T-cell (primary cell): ENCODE measurements at regions not wholly inside any gene's neighbourhood (a gene's known extent, or its start where the extent isn't known, plus 50 kb on each side); places are given as distances from the start of the nearest gene placed in this dataset.

Experiments used
- ATAC-seq, 4 experiments: fragments of 200-7000 bp in 3 of 4; fragments of 150-1000 bp in 1 of 4; cut with Tn5 transposase; replicated peaks in 1 of 4; 1 replicate in 3 of 4; 2 replicates in 1 of 4; pipeline ENCODE4 v1.10.0; 2021; ENCODE audit warnings: moderate library complexity in 3 of 4, mild to moderate bottlenecking in 2 of 4, moderate number of reproducible peaks in 1 of 4
- CTCF ChIA-PET, 2 donors: fragments of 300-600 bp; sonication (Branson Sonifier 250); formaldehyde crosslinking; loops; one replicate each; lab custom pipeline; 2022; ENCODE audit warnings: antibody characterized with exemption in 2 of 2; lab: Charles Lee
- POLR2A ChIA-PET, 2 donors: fragments of 300-600 bp; sonication (Branson Sonifier 250); formaldehyde crosslinking; loops; one replicate each; lab custom pipeline; 2022; ENCODE audit warnings: antibody characterized with exemption in 2 of 2; lab: Charles Lee
- DNase-seq, 35 experiments: peaks; one replicate each; pipeline versions ENCODE4 v3.0.0 to v3.0.0-alpha.2; 2013 to 2023
- H3K27ac ChIP-seq: one replicate; pipeline ENCODE4 v1.5.1; 2013; ENCODE audit warnings: low read length
- H3K27me3 ChIP-seq, 2 experiments: replicated peaks in 1 of 2; 1 replicate in 1 of 2; 2 replicates in 1 of 2; pipeline versions ENCODE4 v1.6.1 to v1.7.0; 2013; ENCODE audit warnings: low read length in 1 of 2, mixed read lengths in 1 of 2; ENCODE audit not compliant: control insufficient read depth in 2 of 2, insufficient read depth in 2 of 2; ENCODE audit errors: extremely low read depth in 1 of 2
- H3K36me3 ChIP-seq, 2 donors: 1 replicate in 1 of 2; 2 replicates in 1 of 2; pipeline versions ENCODE4 v1.6.1 to v1.7.0; 2013; ENCODE audit warnings: low read length in 1 of 2; ENCODE audit not compliant: control insufficient read depth in 2 of 2, insufficient read depth in 1 of 2; ENCODE audit errors: extremely low read depth in 1 of 2
- H3K4me1 ChIP-seq, 2 experiments: 1 replicate in 1 of 2; 2 replicates in 1 of 2; pipeline versions ENCODE4 v1.6.1 to v1.7.0; 2013; ENCODE audit warnings: low read length in 2 of 2, mixed read lengths in 1 of 2; ENCODE audit not compliant: insufficient read depth in 2 of 2, control insufficient read depth in 1 of 2; ENCODE audit errors: extremely low read depth in 1 of 2
- H3K4me3 ChIP-seq, 2 donors: 1 replicate in 1 of 2; 2 replicates in 1 of 2; pipeline versions ENCODE4 v1.5.1 to v1.7.0; 2013; ENCODE audit warnings: mild to moderate bottlenecking in 2 of 2, low read length in 1 of 2, moderate library complexity in 1 of 2; ENCODE audit not compliant: control insufficient read depth in 1 of 2; ENCODE audit errors: extremely low read depth in 1 of 2
- H3K9me3 ChIP-seq: 2 replicates; pipeline ENCODE4 v1.7.0; 2013
- H3K27ac Mint-ChIP-seq, 2 donors: one replicate each; pipeline ENCODE4 v1.8.0; 2020 to 2021; ENCODE audit warnings: mild to moderate bottlenecking in 2 of 2, mixed read lengths in 2 of 2
- H3K27me3 Mint-ChIP-seq, 2 donors: one replicate each; pipeline ENCODE4 v1.8.0; 2021 to 2022; ENCODE audit warnings: mixed read lengths in 2 of 2
- H3K36me3 Mint-ChIP-seq: one replicate; pipeline ENCODE4 v1.8.0; 2021; ENCODE audit warnings: mixed read lengths
- H3K4me1 Mint-ChIP-seq, 3 donors: one replicate each; pipeline ENCODE4 v1.8.0; 2020 to 2022; ENCODE audit warnings: mixed read lengths in 3 of 3, mild to moderate bottlenecking in 1 of 3
- H3K4me3 Mint-ChIP-seq, 3 donors: one replicate each; pipeline ENCODE4 v1.8.0; 2020 to 2022; ENCODE audit warnings: mild to moderate bottlenecking in 3 of 3, mixed read lengths in 3 of 3, moderate library complexity in 3 of 3
- H3K9me3 Mint-ChIP-seq, 3 donors: one replicate each; pipeline ENCODE4 v1.8.0; 2020 to 2022; ENCODE audit warnings: mixed read lengths in 3 of 3
- WGBS: methylation state at CpG from one replicate; pipeline ENCODE4 v1.1.5; 2013; ENCODE audit warnings: missing lambda C conversion rate; ENCODE audit not compliant: insufficient coverage; 5-methylcytosine and 5-hydroxymethylcytosine counted together

GRCh38 chr10:31128536-31128935 lies 96.9 kb upstream of the ZNF438 start:
- Mint-ChIP-seq H3K27me3 (no peaks in the 10 kb centered on the region), H3K36me3 (no peaks in the 10 kb centered on the region), H3K9me3 (no peaks in the 10 kb centered on the region), H3K4me3 (no peak overlapping the region), H3K27ac (no peak overlapping the region), H3K4me1 (peaks cover 6 to 10% (median 8%) of the 10 kb centered on the region in 3 donors)
- Histone ChIP-seq H3K9me3 (no peaks in the 10 kb centered on the region), H3K4me3 (no peak overlapping the region), H3K27ac (no peak overlapping the region), H3K4me1 (peaks cover 4 to 5% of the 10 kb centered on the region in 2 experiments), H3K36me3 (no peaks in the 10 kb centered on the region), H3K27me3 (no peaks in the 10 kb centered on the region)
- ChIA-PET POLR2A (no interaction called here), CTCF (no interaction called here)
- DNase-seq (no peak), ATAC-seq (no peak)
- 83% methylated on average over 1 of the region's 2 CpGs for WGBS

GRCh38 chr10:31129271-31129670 lies 97.6 kb upstream of the ZNF438 start:
- Mint-ChIP-seq H3K27me3 (no peaks in the 10 kb centered on the region), H3K4me3 (no peak overlapping the region), H3K4me1 (peaks cover 7 to 11% (median 10%) of the 10 kb centered on the region in 3 donors), H3K9me3 (no peaks in the 10 kb centered on the region), H3K27ac (no peak overlapping the region), H3K36me3 (no peaks in the 10 kb centered on the region)
- ATAC-seq = no peak
- no peak overlapping the region for H3K27ac ChIP-seq
- H3K4me1 ChIP-seq = peaks cover 5 to 11% of the 10 kb centered on the region in 2 experiments
- POLR2A ChIA-PET = interaction anchor here in 1 of 2 donors (0.5 kb wide), 1 partner anchor 1148 kb away, joined by 4 read pairs; no protein-coding TSS in a partner anchor
- no peaks in the 10 kb centered on the region for H3K9me3 ChIP-seq
- no peaks in the 10 kb centered on the region for H3K27me3 ChIP-seq
- no peak overlapping the region for H3K4me3 ChIP-seq
- H3K36me3 ChIP-seq = no peaks in the 10 kb centered on the region
- DNase-seq = no peak
- CTCF ChIA-PET = interaction anchor here in 1 of 2 donors (0.6 kb wide), 1 partner anchor 44 kb away, joined by 5 read pairs; no protein-coding TSS in a partner anchor
- WGBS = no CpG with 5 or more reads among the region's 2 CpGs

- DNase-seq (no peak), ATAC-seq (no peak)
- H3K36me3 ChIP-seq = no peaks in the 10 kb centered on the region
- Mint-ChIP-seq H3K9me3 (no peaks in the 10 kb centered on the region), H3K36me3 (no peaks in the 10 kb centered on the region), H3K27ac (no peak overlapping the region), H3K27me3 (no peaks in the 10 kb centered on the region), H3K4me1 (peaks cover 14 to 18% (median 17%) of the 10 kb centered on the region in 3 donors), H3K4me3 (no peak overlapping the region)
- no peak overlapping the region for H3K4me3 ChIP-seq
- no peaks in the 10 kb centered on the region for H3K27me3 ChIP-seq
- ChIA-PET POLR2A (interaction anchor here in 1 of 2 donors (0.5 kb wide), 1 partner anchor 1149 kb away, joined by 4 read pairs; no protein-coding TSS in a partner anchor), CTCF (interaction anchor here in 1 of 2 donors (0.6 kb wide), 1 partner anchor 45 kb away, joined by 5 read pairs; no protein-coding TSS in a partner anchor)
- peaks cover 12 to 16% of the 10 kb centered on the region in 2 experiments for H3K4me1 ChIP-seq
- no peak overlapping the region for H3K27ac ChIP-seq
- H3K9me3 ChIP-seq = no peaks in the 10 kb centered on the region
- WGBS = 100% methylated on average over 1 of the region's 6 CpGs
Observed at GRCh38 chr10:31129880-31130405, 98.3 kb upstream of the ZNF438 start.

GRCh38 chr10:31130406-31130805 lies 98.7 kb upstream of the ZNF438 start:
- Mint-ChIP-seq H3K36me3 (no peaks in the 10 kb centered on the region), H3K9me3 (no peaks in the 10 kb centered on the region), H3K4me3 (no peak overlapping the region), H3K27me3 (no peaks in the 10 kb centered on the region), H3K27ac (peak overlapping the region in 1 of 2 donors; percentile 18), H3K4me1 (peaks cover 18 to 22% (median 21%) of the 10 kb centered on the region in 3 donors)
- WGBS = no CpG with 5 or more reads among the region's 1 CpG
- Histone ChIP-seq H3K36me3 (no peaks in the 10 kb centered on the region), H3K27ac (no peak overlapping the region), H3K9me3 (no peaks in the 10 kb centered on the region), H3K4me1 (peaks cover 15 to 19% of the 10 kb centered on the region in 2 experiments), H3K27me3 (no peaks in the 10 kb centered on the region), H3K4me3 (no peak overlapping the region)
- DNase-seq (no peak), ATAC-seq (no peak)
- POLR2A ChIA-PET = interaction anchor here (0.7 kb wide), 2 partner anchors 123 to 266 kb away, joined by 3 to 7 read pairs; no protein-coding TSS in a partner anchor
- CTCF ChIA-PET = no interaction called here

- Histone ChIP-seq H3K36me3 (no peaks in the 10 kb centered on the region), H3K4me1 (peaks cover 20 to 21% of the 10 kb centered on the region in 2 experiments), H3K9me3 (no peaks in the 10 kb centered on the region), H3K27me3 (no peaks in the 10 kb centered on the region), H3K27ac (no peak overlapping the region), H3K4me3 (no peak overlapping the region)
- ChIA-PET POLR2A (interaction anchor here (0.7 kb wide), 2 partner anchors 124 to 265 kb away, joined by 3 to 7 read pairs; no protein-coding TSS in a partner anchor), CTCF (interaction anchor here (0.7 to 1.8 kb wide), 2 partner anchors 9 to 647 kb away, joined by 3 to 8 read pairs; no protein-coding TSS in a partner anchor)
- Mint-ChIP-seq H3K4me3 (no peak overlapping the region), H3K36me3 (no peaks in the 10 kb centered on the region), H3K4me1 (peaks cover 27 to 31% (median 29%) of the 10 kb centered on the region in 3 donors), H3K27ac (no peak overlapping the region), H3K9me3 (no peaks in the 10 kb centered on the region), H3K27me3 (no peaks in the 10 kb centered on the region)
- no peak for DNase-seq
- no CpG with 5 or more reads among the region's 2 CpGs for WGBS
- ATAC-seq = no peak
Observed at GRCh38 chr10:31131251-31131650, 99.6 kb upstream of the ZNF438 start.

- no peaks in the 10 kb centered on the region for H3K9me3 ChIP-seq
- POLR2A ChIA-PET = interaction anchor here in 1 of 2 donors (0.8 kb wide), 1 partner anchor 683 kb away, joined by 3 read pairs; no protein-coding TSS in a partner anchor
- H3K27me3 ChIP-seq = no peaks in the 10 kb centered on the region
- DNase-seq = no peak
- H3K36me3 ChIP-seq = no peaks in the 10 kb centered on the region
- Mint-ChIP-seq H3K4me1 (peaks cover 41 to 46% (median 44%) of the 10 kb centered on the region in 3 donors), H3K27me3 (no peaks in the 10 kb centered on the region), H3K4me3 (peak overlapping the region; percentile 34 to 71 (median 69)), H3K27ac (peak overlapping the region in 1 of 2 donors; percentile 76), H3K9me3 (no peaks in the 10 kb centered on the region), H3K36me3 (no peaks in the 10 kb centered on the region)
- H3K27ac ChIP-seq = no peak overlapping the region
- peaks cover 27 to 31% of the 10 kb centered on the region in 2 experiments for H3K4me1 ChIP-seq
- WGBS = 95% methylated on average over 4 of the region's 6 CpGs
- CTCF ChIA-PET = interaction anchor here in 1 of 2 donors (1.8 kb wide), 1 partner anchor 11 kb away, joined by 3 read pairs; no protein-coding TSS in a partner anchor
- no peak overlapping the region for H3K4me3 ChIP-seq
- no peak for ATAC-seq
Observed at GRCh38 chr10:31132681-31133244, 101.1 kb upstream of the ZNF438 start.
